ENCODE measurements at regions not wholly inside any gene's neighbourhood (a gene's known extent, or its start where the extent isn't known, plus 50 kb on each side); places are given as distances from the start of the nearest gene placed in this dataset.

- TF ChIP-seq CTCF (IDR thresholded peaks at IDR 0.05): no peak
- TF ChIP-seq POLR2A (IDR thresholded peaks at IDR 0.05): no peak
- TF ChIP-seq POLR2AphosphoS5 (IDR thresholded peaks at IDR 0.05): no peak
Measured at GRCh38 chr1:4273747-4274146, 373.7 kb upstream of the C1orf174 start.
